ENCODE measurements at regions not wholly inside any gene's neighbourhood (a gene's known extent, or its start where the extent isn't known, plus 50 kb on each side); places are given as distances from the start of the nearest gene placed in this dataset.
"Not testable (repeated sequence)": the region's sequence is repeated elsewhere in the genome, so short reads cannot be mapped to it uniquely, and the experiment has no call there.

DNA sequence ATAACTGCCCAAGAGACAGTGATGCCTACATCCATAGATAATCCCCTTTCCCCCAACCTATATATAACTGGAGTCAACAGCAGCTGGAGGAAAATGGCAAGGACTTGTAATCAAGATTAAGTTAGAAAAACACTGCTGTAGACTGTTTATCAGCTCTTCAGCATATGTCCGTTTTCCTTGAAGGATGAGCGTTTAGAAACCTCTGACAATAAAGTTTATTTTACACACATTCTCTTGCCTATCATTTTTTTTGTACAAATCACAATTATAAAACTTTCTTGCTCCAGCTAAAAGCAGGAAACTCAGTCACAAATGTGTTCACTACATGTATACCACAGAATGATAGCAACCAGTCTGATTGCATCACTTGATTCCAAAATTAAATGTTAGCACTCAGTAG, 50.8 kb downstream of the PPIAL4G start:
- not testable (repeated sequence) for DNase-seq

- DNase-seq, result not testable (repeated sequence)
Measured at GRCh38 chr1:148429856-148430255, 53.2 kb downstream of the PPIAL4G start.

GRCh38 chr1:148426940-148427611, 56.0 kb downstream of the PPIAL4G start:
- peak; percentile 35 for DNase-seq

DNA sequence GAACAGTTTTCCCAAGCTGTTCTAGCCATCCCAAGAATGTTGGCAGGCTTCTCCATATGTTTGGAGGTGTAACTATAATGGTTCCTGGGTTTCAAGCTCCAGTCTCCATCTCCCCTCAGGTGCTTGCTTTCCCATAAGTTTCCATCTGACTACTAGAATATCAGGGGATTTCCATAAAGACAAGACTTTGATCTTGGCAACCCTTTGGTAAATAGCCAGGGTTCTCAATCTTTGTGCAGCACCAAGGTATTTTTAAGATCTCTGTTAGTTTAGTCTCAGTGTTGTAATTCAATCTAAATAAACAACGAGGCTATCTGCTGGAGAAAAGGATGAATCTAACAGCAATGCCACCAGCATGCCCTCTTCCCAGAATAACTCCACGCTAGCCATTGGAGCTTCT, 56.7 kb downstream of the PPIAL4G start:
- DNase-seq, result not testable (repeated sequence)

DNA sequence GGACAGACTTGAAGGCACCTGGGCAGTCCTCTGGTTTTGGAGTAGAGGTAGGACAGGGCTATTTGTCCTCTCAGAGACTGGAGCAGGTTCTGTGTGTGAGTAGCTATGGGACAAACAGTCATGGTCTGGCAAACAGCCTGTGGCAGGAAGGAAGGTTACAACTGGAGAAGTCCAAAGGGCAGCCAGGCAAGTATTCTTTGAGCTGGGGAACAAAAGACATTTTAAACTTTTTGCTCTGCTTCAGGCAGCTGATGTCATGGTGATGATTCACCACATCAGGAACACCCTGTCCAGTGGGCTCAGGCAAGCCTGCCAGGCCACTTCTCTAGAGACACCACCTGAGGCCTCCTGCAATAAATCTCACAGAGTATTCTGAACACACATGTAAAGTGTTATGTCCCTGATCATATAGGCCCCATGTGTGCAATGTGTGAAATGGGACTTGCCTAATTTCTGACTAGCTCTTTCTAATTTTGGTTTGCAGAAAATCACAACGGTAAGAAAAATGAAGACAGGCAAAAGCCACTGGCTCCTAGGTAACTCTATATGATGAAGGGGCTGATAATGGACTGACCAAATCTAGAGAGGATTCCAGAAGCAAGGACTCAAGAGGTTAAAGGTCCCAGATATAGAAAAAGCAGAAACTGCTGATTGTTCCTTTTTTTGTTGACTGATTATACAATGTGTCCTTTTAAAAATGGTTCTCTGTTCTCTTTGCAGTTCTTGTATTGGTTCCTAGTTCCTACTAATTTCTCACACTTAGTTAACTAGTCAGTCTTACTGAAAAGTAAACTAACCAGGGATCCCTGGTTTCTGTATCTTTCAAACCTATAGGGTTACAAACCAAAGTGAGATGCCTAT, 58.7 kb downstream of the PPIAL4G start:
- DNase-seq, result peak; percentile 73

- not testable (repeated sequence) for DNase-seq
Measured at GRCh38 chr1:148422921-148423320, 60.2 kb downstream of the PPIAL4G start.

DNA sequence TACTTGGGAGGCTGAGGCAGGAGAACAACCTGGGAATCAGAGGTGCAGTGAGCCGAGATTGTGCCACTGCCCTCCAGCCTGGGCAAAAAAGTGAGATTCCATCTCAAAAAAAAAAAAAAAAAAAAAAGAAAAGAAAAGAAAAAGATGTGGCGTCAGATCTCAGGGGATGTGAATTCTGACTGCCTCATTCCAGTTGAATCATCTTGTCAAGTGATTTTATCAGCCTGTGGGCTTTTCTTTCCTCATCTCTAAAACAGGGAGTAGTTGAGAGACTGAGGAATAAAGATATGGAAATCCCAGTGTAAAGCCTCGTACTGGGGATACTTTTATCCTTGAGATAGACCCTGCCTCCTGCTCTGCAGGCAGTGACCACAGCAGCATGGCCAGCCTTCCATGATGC, 65.9 kb downstream of the PPIAL4G start:
- not testable (repeated sequence) for DNase-seq

- DNase-seq, result not testable (repeated sequence)
Measured at GRCh38 chr1:148413385-148413784, 69.7 kb downstream of the PPIAL4G start.

DNA sequence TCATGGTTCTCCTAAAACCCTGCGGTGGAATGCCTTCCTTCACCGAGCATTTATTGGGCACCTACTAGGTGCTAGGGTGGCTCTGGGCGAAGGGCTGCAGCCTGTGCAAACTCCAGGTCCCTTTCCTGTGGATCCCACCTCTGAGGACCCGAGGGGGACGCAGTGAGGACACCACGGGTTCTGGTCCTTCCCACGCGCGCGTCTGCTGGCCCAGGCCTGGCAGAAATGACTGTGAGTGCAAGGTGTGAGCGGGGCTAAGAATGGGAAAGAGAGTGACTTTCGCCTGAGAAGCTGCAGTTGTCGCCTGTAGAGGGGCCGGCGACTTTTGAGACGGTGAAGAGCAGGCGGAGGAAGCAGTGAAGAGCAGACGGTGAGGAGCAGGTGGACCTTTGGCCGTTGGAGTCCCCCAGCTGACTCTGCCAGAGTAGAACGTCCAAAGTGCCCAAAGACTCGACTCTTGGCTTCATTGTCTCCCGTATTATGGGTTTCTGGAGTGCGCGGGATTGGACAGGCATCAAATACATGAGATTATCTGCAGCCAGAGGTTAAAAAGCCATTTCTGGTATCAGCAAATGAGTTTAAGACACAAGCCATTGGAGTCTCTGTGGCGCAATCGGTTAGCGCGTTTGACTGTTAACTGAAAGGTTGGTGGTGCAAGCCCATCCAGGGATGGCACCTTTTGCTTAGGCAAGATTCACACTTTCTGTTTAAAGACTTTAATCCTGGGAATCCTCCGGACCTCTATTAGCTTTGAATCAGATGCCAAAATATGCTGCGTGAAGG, 78.1 kb downstream of the PPIAL4G start:
- not testable (repeated sequence) for DNase-seq

- DNase-seq, result not testable (repeated sequence)
Measured at GRCh38 chr1:148403925-148404324, 79.2 kb downstream of the PPIAL4G start.

- not testable (repeated sequence) for DNase-seq
Measured at GRCh38 chr1:148403085-148403456, 80.0 kb downstream of the PPIAL4G start.

- DNase-seq, result peak; percentile 86
Measured at GRCh38 chr1:148402152-148403084, 80.7 kb downstream of the PPIAL4G start.

DNA sequence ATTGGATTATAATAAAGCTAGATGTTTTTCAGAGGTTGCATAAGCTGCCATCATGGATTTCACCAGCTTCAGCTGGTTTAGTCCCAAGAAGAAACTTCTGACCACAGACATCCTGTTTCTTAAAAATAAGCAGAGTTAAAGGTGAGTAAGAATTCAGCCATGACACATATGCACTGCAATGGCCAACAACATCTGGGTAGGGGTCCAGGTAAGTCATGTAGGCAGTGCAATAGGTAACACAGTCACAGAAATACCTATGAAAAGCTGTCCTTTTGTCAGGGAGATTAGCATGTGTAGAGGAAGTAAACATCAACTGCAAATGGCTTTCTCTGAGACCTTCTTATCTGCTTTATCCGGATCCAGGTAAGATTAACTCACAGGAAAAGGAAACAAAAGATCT, 85.6 kb downstream of the PPIAL4G start:
- not testable (repeated sequence) for DNase-seq

- DNase-seq, result not testable (repeated sequence)
Measured at GRCh38 chr1:148392505-148392904, 90.6 kb downstream of the PPIAL4G start.

- DNase-seq, result not testable (repeated sequence)
Measured at GRCh38 chr1:148391323-148391722, 91.8 kb downstream of the PPIAL4G start.

DNA sequence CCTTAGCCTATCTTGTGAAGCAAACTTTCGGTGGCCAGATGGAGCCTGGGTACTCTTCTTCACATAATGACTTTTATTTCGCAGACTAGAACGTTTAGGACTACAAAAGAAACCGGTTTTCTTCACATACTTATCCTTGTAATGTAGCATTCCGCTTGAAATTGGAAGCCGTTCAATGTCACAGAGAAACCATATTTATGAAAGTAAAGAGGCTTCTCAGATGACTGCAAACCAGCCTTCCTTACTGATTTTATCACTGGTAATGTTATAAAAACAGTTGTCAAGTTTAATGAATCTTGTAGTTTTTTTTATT, 94.1 kb downstream of the PPIAL4G start:
- no peak for DNase-seq

GRCh38 chr1:148388260-148389026, 94.7 kb downstream of the PPIAL4G start:
- DNase-seq, result peak; percentile 91

DNA sequence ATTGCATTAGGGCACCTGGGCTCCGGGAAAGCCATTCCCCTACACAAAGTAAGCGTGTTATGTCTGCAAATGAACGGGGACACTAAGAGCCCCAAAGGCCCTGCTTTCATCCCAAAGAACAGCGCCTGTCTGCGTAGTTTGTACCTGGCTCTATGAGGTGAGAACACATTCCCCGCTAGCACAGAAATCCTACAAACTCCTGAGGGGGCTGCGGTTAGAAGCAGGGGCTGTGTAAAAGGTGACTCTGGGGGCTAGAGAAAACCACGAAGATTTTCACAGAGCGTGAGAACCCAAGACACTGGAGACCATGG, 95.2 kb downstream of the PPIAL4G start:
- not testable (repeated sequence) for DNase-seq

GRCh38 chr1:148387122-148387948, 95.8 kb downstream of the PPIAL4G start:
- DNase-seq, result not testable (repeated sequence)

DNA sequence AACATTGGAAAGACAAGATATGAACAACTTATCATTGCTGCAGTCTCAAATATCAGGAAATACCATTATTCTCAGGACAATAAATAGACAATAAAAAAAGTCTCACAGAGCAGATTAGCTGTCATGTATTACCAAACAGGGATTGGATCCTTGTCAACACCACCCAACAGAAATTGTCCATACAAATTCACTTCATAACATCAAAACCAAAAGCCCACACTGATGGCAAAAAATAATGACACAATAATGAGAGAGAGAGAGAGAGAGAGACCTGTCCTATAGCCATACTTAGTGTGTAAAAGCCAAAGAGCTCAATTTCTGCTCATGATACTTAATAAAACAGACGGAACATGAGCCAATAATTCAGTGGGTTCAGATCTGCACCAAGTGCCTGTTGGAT, 96.5 kb downstream of the PPIAL4G start:
- DNase-seq, result no peak

GRCh38 chr1:148386031-148386398, 97.1 kb downstream of the PPIAL4G start:
- DNase-seq, result not testable (repeated sequence)
